ENCODE measurements at regions not wholly inside any gene's neighbourhood (a gene's known extent, or its start where the extent isn't known, plus 50 kb on each side); places are given as distances from the start of the nearest gene placed in this dataset. TPM values are rescaled to one million over a fixed set of nuclear protein-coding genes. Genes with fewer than 3 reads are reported as not detected.
A peak's percentile ranks its signal among the peaks of the same experiment; 100 is the strongest.

DNA sequence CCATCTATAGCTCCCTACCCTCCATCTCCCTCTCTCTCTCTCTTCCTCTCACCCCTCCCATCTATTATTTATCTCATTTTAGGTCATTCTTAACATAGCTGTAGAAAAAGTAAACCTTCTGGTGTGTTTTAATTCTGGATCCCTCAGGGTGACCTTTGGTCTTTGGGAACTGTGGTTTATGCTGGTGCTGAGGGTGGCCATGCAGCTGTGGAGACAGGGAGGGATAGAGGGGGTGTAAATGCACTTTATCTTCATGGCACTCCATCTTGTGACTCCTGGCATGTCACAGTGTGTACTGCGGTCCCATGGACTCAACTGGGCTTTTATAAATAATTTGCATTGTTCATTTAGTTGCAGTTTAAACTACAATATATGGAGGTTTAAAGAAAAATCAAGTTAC is 50.2 kb upstream of the RUNX1 start:
- DNase-seq (ENCODE audit: low spot score) (no peak), FAIRE-seq (no peak), ATAC-seq (no peak)
- CTCF ChIA-PET (ENCODE audit: low intra/inter-chr PET ratio, low total read pairs): no interaction called here
- in situ Hi-C loops (cut with HindIII; ENCODE audit: extremely low pct_ligation_motif_present, low pct_unique_long_range_greater_than_20kb) (no loop called here), intact Hi-C loops (cut with micrococcal nuclease; ENCODE audit: unreplicated experiment) (no loop called here)
- no TSS peak for BruUV-seq (replicated peaks)
- H3K4me2 ChIP-seq (ENCODE audit: low read depth, low read length): no peak overlapping the region
- no peak overlapping the region for H2AFZ ChIP-seq (ENCODE audit: low read length)
- 83% methylated on average over 1 of the region's 1 CpG for WGBS (ENCODE audit: low lambda C conversion rate)
- POLR2A ChIA-PET: no interaction called here
- no peak overlapping the region for H3K27ac ChIP-seq (ENCODE audit: extremely low read length, insufficient read depth, low read length)
- TF ChIP-seq ZNF333 (CRISPR knock-in tag; IDR thresholded peaks at IDR 0.05; ENCODE audit: borderline replicate concordance) (no peak), TARDBP (CRISPR knock-in tag; IDR thresholded peaks at IDR 0.05) (no peak), PHF5A (CRISPR knock-in tag; IDR thresholded peaks at IDR 0.05; ENCODE audit: low read depth, unreplicated experiment) (no peak), MXI1 (IDR thresholded peaks at IDR 0.05; ENCODE audit: borderline replicate concordance, low read depth, low read length) (no peak), ZNF33B (CRISPR knock-in tag; IDR thresholded peaks at IDR 0.05) (no peak), HNF4A (CRISPR knock-in tag; IDR thresholded peaks at IDR 0.05) (0 out of 2 replicates have a peak, but pooled peaks have one; percentile 38), SALL1 (CRISPR knock-in tag; IDR thresholded peaks at IDR 0.05) (no peak)
- no peaks in the 10 kb centered on the region for H3K27me3 ChIP-seq (ENCODE audit: control insufficient read depth in 1 of 2, insufficient read depth in 2 of 2, low read length in 2 of 2)
- no peaks in the 10 kb centered on the region for H4K20me1 ChIP-seq (ENCODE audit: insufficient read depth, low read length)
- no peak overlapping the region for H3K9ac ChIP-seq (ENCODE audit: insufficient read depth, low read depth, low read length)
- H3K36me3 ChIP-seq (replicated peaks in 1 of 2; ENCODE audit: control insufficient read depth in 1 of 2, insufficient read depth in 2 of 2, low read length in 2 of 2): no peaks in the 10 kb centered on the region
- no peak overlapping the region for H3K4me3 ChIP-seq (replicated peaks in 1 of 3; ENCODE audit: insufficient read depth in 1 of 3, low read depth in 2 of 3, low read length in 3 of 3)
- H3K9me3 ChIP-seq (ENCODE audit: low read length): no peaks in the 10 kb centered on the region
- no peaks in the 10 kb centered on the region for H3K79me2 ChIP-seq (ENCODE audit: insufficient read depth, low read length)
- H3K4me1 ChIP-seq (ENCODE audit: insufficient read depth, low read length): peaks cover 48% of the 10 kb centered on the region

MicroRNA genes in the stretch of these regions (microRNA counts, 767-probe panel; counts per million panel counts)
- microRNA hsa-miR-802: not detected

Small RNAs in the stretch of these regions (microRNA-seq; reads per million reads assigned to microRNA genes)
- not detected for gene MIR802

Small RNAs in the stretch of these regions (small RNA-seq; reads per million reads assigned to genes)
- gene EZH2P1 (ENCODE audit: insufficient read depth in 2 of 3, insufficient read length in 3 of 3, low read depth in 2 of 3, low replicate concordance in 1 of 3) (0 reads per million in 3 experiments), gene MIR802 (ENCODE audit: insufficient read depth in 2 of 3, insufficient read length in 3 of 3, low read depth in 2 of 3, low replicate concordance in 1 of 3) (0 reads per million in 3 experiments)

Data from HepG2 (cell line).